H9 (cell line): ENCODE measurements at regions not wholly inside any gene's neighbourhood (a gene's known extent, or its start where the extent isn't known, plus 50 kb on each side); places are given as distances from the start of the nearest gene placed in this dataset.

Experiments used
- DNase-seq: peaks from one replicate; pipeline ENCODE4 v3.0.0-alpha.2; 2017
- H2AFZ ChIP-seq: one replicate; pipeline ENCODE4 v1.6.1; 2013; ENCODE audit warnings: mild to moderate bottlenecking, low read length, control low read depth, moderate library complexity
- H2AK5ac ChIP-seq: 2 replicates; pipeline ENCODE4 v1.6.1; 2013; ENCODE audit warnings: low read length, control low read depth, mixed read lengths; ENCODE audit not compliant: insufficient read length
- H2BK120ac ChIP-seq: one replicate; pipeline ENCODE4 v1.6.1; 2013; ENCODE audit warnings: low read depth, mild to moderate bottlenecking, low read length, control low read depth, inconsistent platforms; ENCODE audit not compliant: poor library complexity, severe bottlenecking
- H2BK12ac ChIP-seq: 2 replicates; pipeline ENCODE4 v1.6.1; 2013; ENCODE audit warnings: low read length, control low read depth, mixed read lengths, low read depth; ENCODE audit not compliant: insufficient read length
- H2BK15ac ChIP-seq: 2 replicates; pipeline ENCODE4 v1.6.1; 2013; ENCODE audit warnings: low read depth, low read length, control low read depth
- H2BK20ac ChIP-seq: one replicate; pipeline ENCODE4 v1.6.1; 2013; ENCODE audit warnings: low read depth, mild to moderate bottlenecking, low read length, control low read depth, inconsistent platforms; ENCODE audit not compliant: poor library complexity, severe bottlenecking
- H2BK5ac ChIP-seq: 2 replicates; pipeline ENCODE4 v1.6.1; 2013; ENCODE audit warnings: low read length, control low read depth, mixed read lengths; ENCODE audit not compliant: insufficient read length
- H3K14ac ChIP-seq: 2 replicates; pipeline ENCODE4 v1.6.1; 2013; ENCODE audit warnings: low read length, control low read depth; ENCODE audit not compliant: insufficient read depth
- H3K18ac ChIP-seq: 2 replicates; pipeline ENCODE4 v1.6.1; 2013; ENCODE audit warnings: low read depth, mild to moderate bottlenecking, mixed read lengths, low read length, control low read depth; ENCODE audit not compliant: insufficient read length
- H3K23ac ChIP-seq: 2 replicates; pipeline ENCODE4 v1.6.1; 2013; ENCODE audit warnings: low read length, control low read depth, mixed read lengths, low read depth; ENCODE audit not compliant: insufficient read length
- H3K23me2 ChIP-seq: 2 replicates; pipeline ENCODE4 v1.6.1; 2013; ENCODE audit warnings: low read depth, mild to moderate bottlenecking, mixed read lengths, low read length, control low read depth; ENCODE audit not compliant: insufficient read length, poor library complexity, severe bottlenecking
- H3K27ac ChIP-seq: 2 replicates; pipeline ENCODE4 v1.5.1; 2013; ENCODE audit warnings: low read length, control low read depth, mixed read lengths, low read depth; ENCODE audit not compliant: insufficient read length
- H3K27me3 ChIP-seq: 2 replicates; pipeline ENCODE4 v1.6.1; 2013; ENCODE audit warnings: low read length, control low read depth, inconsistent platforms; ENCODE audit not compliant: insufficient read depth
- H3K4ac ChIP-seq: 2 replicates; pipeline ENCODE4 v1.6.1; 2013; ENCODE audit warnings: low read depth, mild to moderate bottlenecking, control low read depth, inconsistent platforms, low read length, moderate library complexity
- H3K4me1 ChIP-seq: 2 replicates; pipeline ENCODE4 v1.6.1; 2013; ENCODE audit warnings: low read length, control low read depth, inconsistent platforms; ENCODE audit not compliant: insufficient read depth
- H3K4me2 ChIP-seq: 2 replicates; pipeline ENCODE4 v1.6.1; 2013; ENCODE audit warnings: low read length, control low read depth, mixed read lengths; ENCODE audit not compliant: insufficient read length, insufficient read depth
- H3K56ac ChIP-seq: 2 replicates; pipeline ENCODE4 v1.6.1; 2013; ENCODE audit warnings: low read depth, mild to moderate bottlenecking, mixed read lengths, low read length, control low read depth; ENCODE audit not compliant: insufficient read length
- H3K79me1 ChIP-seq: 2 replicates; pipeline ENCODE4 v1.6.1; 2013; ENCODE audit warnings: low read depth, mild to moderate bottlenecking, moderate library complexity, low read length, control low read depth, inconsistent platforms; ENCODE audit not compliant: insufficient read depth, poor library complexity, severe bottlenecking
- H3K79me2 ChIP-seq: 2 replicates; pipeline ENCODE4 v1.6.1; 2013; ENCODE audit warnings: low read length, control low read depth, inconsistent platforms; ENCODE audit not compliant: insufficient read depth
- H3K9ac ChIP-seq: 2 replicates; pipeline ENCODE4 v1.6.1; 2013; ENCODE audit warnings: low read length, control low read depth, mixed read lengths; ENCODE audit not compliant: insufficient read length; ENCODE audit errors: extremely low read depth
- H3K9me3 ChIP-seq: one replicate; pipeline ENCODE4 v1.6.1; 2013; ENCODE audit warnings: low read depth, low read length, inconsistent platforms; ENCODE audit not compliant: control insufficient read depth
- H3T11ph ChIP-seq: one replicate; pipeline ENCODE4 v1.6.1; 2013; ENCODE audit warnings: mild to moderate bottlenecking, low read length, control low read depth, inconsistent platforms
- H4K20me1 ChIP-seq: one replicate; pipeline ENCODE4 v1.6.1; 2013; ENCODE audit not compliant: control insufficient read depth, insufficient read length, insufficient read depth
- H4K5ac ChIP-seq: 2 replicates; pipeline ENCODE4 v1.6.1; 2013; ENCODE audit warnings: low read depth, mild to moderate bottlenecking, mixed read lengths, low read length, control low read depth; ENCODE audit not compliant: insufficient read length
- H4K8ac ChIP-seq: replicated peaks from 2 replicates; pipeline ENCODE4 v1.6.1; 2013; ENCODE audit warnings: low read length, control low read depth, mixed read lengths, low read depth; ENCODE audit not compliant: insufficient read length
- H4K91ac ChIP-seq: 2 replicates; pipeline ENCODE4 v1.6.1; 2013; ENCODE audit warnings: low read depth, mild to moderate bottlenecking, moderate library complexity, mixed read lengths, low read length, control low read depth; ENCODE audit not compliant: insufficient read length
- H3K27ac Mint-ChIP-seq, 3 experiments: 2 replicates in 2 of 3; 3 replicates in 1 of 3; pipeline ENCODE4 v1.8.0; 2020 to 2021; ENCODE audit warnings: mixed read lengths in 3 of 3, mild to moderate bottlenecking in 1 of 3, moderate library complexity in 1 of 3
- H3K27me3 Mint-ChIP-seq: 2 replicates; pipeline ENCODE4 v1.8.0; 2021; ENCODE audit warnings: low read depth, mild to moderate bottlenecking, moderate library complexity, mixed read lengths
- H3K36me3 Mint-ChIP-seq, 3 experiments: 2 replicates in 2 of 3; 3 replicates in 1 of 3; pipeline ENCODE4 v1.8.0; 2020 to 2021; ENCODE audit warnings: low read depth in 3 of 3, mixed read lengths in 3 of 3; ENCODE audit not compliant: insufficient read depth in 1 of 3
- H3K4me1 Mint-ChIP-seq, 2 experiments: 2 replicates each; pipeline ENCODE4 v1.8.0; 2020; ENCODE audit warnings: mixed read lengths in 2 of 2
- H3K4me3 Mint-ChIP-seq, 2 experiments: 2 replicates in 1 of 2; 3 replicates in 1 of 2; pipeline ENCODE4 v1.8.0; 2020 to 2021; ENCODE audit warnings: mild to moderate bottlenecking in 2 of 2, mixed read lengths in 2 of 2, moderate library complexity in 1 of 2
- H3K9me3 Mint-ChIP-seq, 2 experiments: 2 replicates in 1 of 2; 3 replicates in 1 of 2; pipeline ENCODE4 v1.8.0; 2020; ENCODE audit warnings: mild to moderate bottlenecking in 2 of 2, mixed read lengths in 2 of 2, moderate library complexity in 1 of 2
- CTCF ChIP-seq: fragments of 200-600 bp; sonication (generic); conservative IDR thresholded peaks from 3 replicates; pipeline ENCODE4 v1.8.0; 2021; ENCODE audit warnings: antibody characterized with exemption, mild to moderate bottlenecking
- WGBS: extraction: QIAGEN DNeasy Blood & Tissue Kit; methylation state at CpG from one replicate; pipeline ENCODE4 v1.1.7; 2013; ENCODE audit warnings: missing lambda C conversion rate, low lambda C conversion rate, mixed read lengths; ENCODE audit not compliant: insufficient read length; ENCODE audit errors: extremely low coverage; 5-methylcytosine and 5-hydroxymethylcytosine counted together

- H2AK5ac ChIP-seq = no peak overlapping the region
- no peaks in the 10 kb centered on the region for H3K4me1 ChIP-seq
- no peaks in the 10 kb centered on the region for H3K79me2 ChIP-seq
- H3K27ac Mint-ChIP-seq = no peak overlapping the region
- H3K14ac ChIP-seq = no peak overlapping the region
- H4K8ac ChIP-seq = no peak overlapping the region
- no peak overlapping the region for H3K4me3 Mint-ChIP-seq
- H2AFZ ChIP-seq = no peak overlapping the region
- H2BK12ac ChIP-seq = no peak overlapping the region
- H4K20me1 ChIP-seq = no peaks in the 10 kb centered on the region
- no peaks in the 10 kb centered on the region for H3K27me3 ChIP-seq
- H4K5ac ChIP-seq = no peak overlapping the region
- no peaks in the 10 kb centered on the region for H3K9me3 ChIP-seq
- H3K4me1 Mint-ChIP-seq = peaks cover 12 to 14% of the 10 kb centered on the region in 2 experiments
- peaks cover under 1 to 1% (median under 1%) of the 10 kb centered on the region in 3 experiments; a peak in 3 of 7 replicates for H3K36me3 Mint-ChIP-seq
- H3K79me1 ChIP-seq = no peaks in the 10 kb centered on the region
- no peak overlapping the region for H3K56ac ChIP-seq
- no peak overlapping the region for H3K4me2 ChIP-seq
- H3K9ac ChIP-seq = no peak overlapping the region
- no peak overlapping the region for H2BK15ac ChIP-seq
- no peak overlapping the region for H4K91ac ChIP-seq
- no peak overlapping the region for H2BK20ac ChIP-seq
- H3K9me3 Mint-ChIP-seq = peaks cover under 1 to 1% of the 10 kb centered on the region in 2 experiments
- no peak overlapping the region for H2BK5ac ChIP-seq
- no peak overlapping the region for H2BK120ac ChIP-seq
- no peak for DNase-seq
- WGBS = no CpG with 5 or more reads among the region's 3 CpGs
- no peak overlapping the region for H3K18ac ChIP-seq
- H3T11ph ChIP-seq = no peak overlapping the region
- H3K4ac ChIP-seq = no peak overlapping the region
- H3K23me2 ChIP-seq = no peaks in the 10 kb centered on the region
- H3K27ac ChIP-seq = no peak overlapping the region
- no peak for TF ChIP-seq CTCF
- H3K23ac ChIP-seq = no peak overlapping the region
- peaks cover 5% of the 10 kb centered on the region for H3K27me3 Mint-ChIP-seq
Observed at GRCh38 chr2:118622108-118622507, 225.3 kb downstream of the EN1 start.
